Trophoblast cell (in vitro differentiated cells and primary cell): ENCODE measurements at regions not wholly inside any gene's neighbourhood (a gene's known extent, or its start where the extent isn't known, plus 50 kb on each side); places are given as distances from the start of the nearest gene placed in this dataset.
A peak's percentile ranks its signal among the peaks of the same experiment; 100 is the strongest.

ENCODE experiments used
- DNase-seq, 2 donors: peaks; one replicate each; pipeline ENCODE4 v3.0.0-alpha.2; 2016
- H2AFZ ChIP-seq: 2 replicates; pipeline ENCODE4 v1.6.1; 2013; ENCODE audit warnings: low read length, moderate library complexity, mild to moderate bottlenecking; ENCODE audit not compliant: insufficient read depth, poor library complexity
- H2AK5ac ChIP-seq: 2 replicates; pipeline ENCODE4 v1.6.1; 2013; ENCODE audit warnings: mild to moderate bottlenecking, low read length
- H2BK120ac ChIP-seq: 2 replicates; pipeline ENCODE4 v1.6.1; 2013; ENCODE audit warnings: low read length, mild to moderate bottlenecking, moderate library complexity; ENCODE audit not compliant: insufficient read depth, poor library complexity
- H2BK12ac ChIP-seq: 2 replicates; pipeline ENCODE4 v1.6.1; 2013; ENCODE audit warnings: mild to moderate bottlenecking, low read length, moderate library complexity
- H2BK5ac ChIP-seq: 2 replicates; pipeline ENCODE4 v1.6.1; 2013; ENCODE audit warnings: low read length, low read depth, moderate library complexity, mild to moderate bottlenecking; ENCODE audit not compliant: poor library complexity
- H3K14ac ChIP-seq: 2 replicates; pipeline ENCODE4 v1.6.1; 2013; ENCODE audit warnings: mild to moderate bottlenecking, low read length
- H3K18ac ChIP-seq: 2 replicates; pipeline ENCODE4 v1.6.1; 2013; ENCODE audit warnings: mild to moderate bottlenecking, low read length
- H3K23ac ChIP-seq: 2 replicates; pipeline ENCODE4 v1.6.1; 2013; ENCODE audit warnings: low read length
- H3K27ac ChIP-seq: 2 replicates; pipeline ENCODE4 v1.5.1; 2013; ENCODE audit warnings: low read depth, mild to moderate bottlenecking, inconsistent platforms, low read length, moderate library complexity
- H3K27me3 ChIP-seq: 2 replicates; pipeline ENCODE4 v1.6.1; 2013; ENCODE audit warnings: inconsistent platforms, mild to moderate bottlenecking, low read length, moderate library complexity; ENCODE audit not compliant: insufficient read depth
- H3K36me3 ChIP-seq, 2 experiments: 1 replicate in 1 of 2; 2 replicates in 1 of 2; pipeline ENCODE4 v1.6.1; 2013; ENCODE audit warnings: low read length in 2 of 2, mild to moderate bottlenecking in 2 of 2, moderate library complexity in 1 of 2; ENCODE audit not compliant: insufficient read depth in 2 of 2, control insufficient read depth in 1 of 2
- H3K4ac ChIP-seq: 2 replicates; pipeline ENCODE4 v1.6.1; 2013; ENCODE audit warnings: low read depth, mild to moderate bottlenecking, low read length, moderate library complexity
- H3K4me1 ChIP-seq, 2 experiments: 1 replicate in 1 of 2; 2 replicates in 1 of 2; pipeline ENCODE4 v1.6.1; 2013; ENCODE audit warnings: low read length in 2 of 2, mild to moderate bottlenecking in 2 of 2, moderate library complexity in 1 of 2; ENCODE audit not compliant: insufficient read depth in 2 of 2, control insufficient read depth in 1 of 2
- H3K4me2 ChIP-seq: 2 replicates; pipeline ENCODE4 v1.6.1; 2013; ENCODE audit warnings: inconsistent platforms, mild to moderate bottlenecking, low read length, moderate library complexity
- H3K4me3 ChIP-seq: 2 replicates; pipeline ENCODE4 v1.5.1; 2013; ENCODE audit warnings: mild to moderate bottlenecking, low read depth, low read length, inconsistent platforms
- H3K79me1 ChIP-seq: one replicate; pipeline ENCODE4 v1.6.1; 2013; ENCODE audit warnings: low read length
- H3K79me2 ChIP-seq: 2 replicates; pipeline ENCODE4 v1.6.1; 2013; ENCODE audit warnings: low read length, mild to moderate bottlenecking; ENCODE audit not compliant: control insufficient read depth, insufficient read depth, poor library complexity
- H3K9ac ChIP-seq: 2 replicates; pipeline ENCODE4 v1.6.1; 2013; ENCODE audit warnings: mild to moderate bottlenecking, low read length
- H3K9me3 ChIP-seq: 2 replicates; pipeline ENCODE4 v1.6.1; 2013; ENCODE audit warnings: low read depth, mild to moderate bottlenecking, control low read depth, inconsistent platforms, low read length; ENCODE audit not compliant: insufficient read depth
- H4K12ac ChIP-seq: 2 replicates; pipeline ENCODE4 v1.6.1; 2013; ENCODE audit warnings: low read depth, mild to moderate bottlenecking, low read length, moderate library complexity
- H4K8ac ChIP-seq: 2 replicates; pipeline ENCODE4 v1.6.1; 2013; ENCODE audit warnings: low read depth, mild to moderate bottlenecking, low read length, moderate library complexity
- H4K91ac ChIP-seq: one replicate; pipeline ENCODE4 v1.6.1; 2013; ENCODE audit warnings: low read depth, mild to moderate bottlenecking, low read length, moderate library complexity
- WGBS: extraction: QIAGEN DNeasy Blood & Tissue Kit; methylation state at CpG from one replicate; pipeline ENCODE4 v1.1.7; 2013; ENCODE audit warnings: missing lambda C conversion rate; ENCODE audit not compliant: insufficient read length, insufficient coverage; ENCODE audit errors: extremely low coverage; 5-methylcytosine and 5-hydroxymethylcytosine counted together

GRCh38 chr21:14871861-14872260 lies 192.9 kb downstream of the NRIP1 start:
- no peaks in the 10 kb centered on the region for H3K27me3 ChIP-seq
- H4K8ac ChIP-seq, result no peak overlapping the region
- peak overlapping the region; percentile 37 for H3K18ac ChIP-seq
- no peak overlapping the region for H3K23ac ChIP-seq
- no peaks in the 10 kb centered on the region for H3K79me2 ChIP-seq
- H3K4ac ChIP-seq, result no peak overlapping the region
- H2BK5ac ChIP-seq, result no peak overlapping the region
- H4K91ac ChIP-seq, result peak overlapping the region; percentile 19
- H3K4me1 ChIP-seq, result peaks cover 13 to 24% of the 10 kb centered on the region in 2 experiments
- no peak overlapping the region for H4K12ac ChIP-seq
- peak in 1 of 2 donors; percentile 53 for DNase-seq
- H3K9me3 ChIP-seq, result peaks cover 1% of the 10 kb centered on the region
- H2AFZ ChIP-seq, result no peak overlapping the region
- WGBS, result no CpG with 5 or more reads among the region's 4 CpGs
- no peaks in the 10 kb centered on the region for H3K36me3 ChIP-seq
- H3K79me1 ChIP-seq, result peaks cover 13% of the 10 kb centered on the region
- peak overlapping the region; percentile 39 for H2AK5ac ChIP-seq
- no peak overlapping the region for H3K4me2 ChIP-seq
- no peak overlapping the region for H2BK120ac ChIP-seq
- peak overlapping the region; percentile 37 for H2BK12ac ChIP-seq
- no peak overlapping the region for H3K27ac ChIP-seq
- no peak overlapping the region for H3K9ac ChIP-seq
- H3K4me3 ChIP-seq, result no peak overlapping the region
- no peak overlapping the region for H3K14ac ChIP-seq

- no peak overlapping the region for H3K14ac ChIP-seq
- no peaks in the 10 kb centered on the region for H3K79me2 ChIP-seq
- peak overlapping the region; percentile 64 for H3K27ac ChIP-seq
- no peak overlapping the region for H2AFZ ChIP-seq
- H4K8ac ChIP-seq, result no peak overlapping the region
- H2BK120ac ChIP-seq, result no peak overlapping the region
- H4K12ac ChIP-seq, result no peak overlapping the region
- no peak overlapping the region for H3K4me3 ChIP-seq
- H3K9ac ChIP-seq, result no peak overlapping the region
- no peaks in the 10 kb centered on the region for H3K36me3 ChIP-seq
- H3K4ac ChIP-seq, result no peak overlapping the region
- H3K79me1 ChIP-seq, result peaks cover 12% of the 10 kb centered on the region
- H3K4me2 ChIP-seq, result no peak overlapping the region
- H2BK12ac ChIP-seq, result no peak overlapping the region
- H3K4me1 ChIP-seq, result peaks cover 8 to 18% of the 10 kb centered on the region in 2 experiments
- no peak for DNase-seq
- H3K9me3 ChIP-seq, result peaks cover 1% of the 10 kb centered on the region
- WGBS, result no CpG with 5 or more reads among the region's 2 CpGs
- no peak overlapping the region for H3K23ac ChIP-seq
- no peak overlapping the region for H3K18ac ChIP-seq
- H2BK5ac ChIP-seq, result peak overlapping the region; percentile 27
- H4K91ac ChIP-seq, result no peak overlapping the region
- no peak overlapping the region for H2AK5ac ChIP-seq
- no peaks in the 10 kb centered on the region for H3K27me3 ChIP-seq
These were observed 194.0 kb downstream of the NRIP1 start for GRCh38 chr21:14870853-14871149.

- H3K14ac ChIP-seq, result no peak overlapping the region
- H3K79me2 ChIP-seq, result no peaks in the 10 kb centered on the region
- no peak overlapping the region for H3K18ac ChIP-seq
- H3K36me3 ChIP-seq, result no peaks in the 10 kb centered on the region
- peaks cover 7 to 15% of the 10 kb centered on the region in 2 experiments for H3K4me1 ChIP-seq
- H4K8ac ChIP-seq, result no peak overlapping the region
- H3K27ac ChIP-seq, result peak overlapping the region; percentile 64
- H2BK12ac ChIP-seq, result no peak overlapping the region
- H2AK5ac ChIP-seq, result no peak overlapping the region
- no CpG with 5 or more reads among the region's 5 CpGs for WGBS
- H3K4ac ChIP-seq, result no peak overlapping the region
- no peak overlapping the region for H3K9ac ChIP-seq
- no peak overlapping the region for H3K4me3 ChIP-seq
- peak overlapping the region; percentile 27 for H2BK5ac ChIP-seq
- no peaks in the 10 kb centered on the region for H3K27me3 ChIP-seq
- no peak overlapping the region for H2AFZ ChIP-seq
- peaks cover 1% of the 10 kb centered on the region for H3K9me3 ChIP-seq
- no peak overlapping the region for H3K23ac ChIP-seq
- H4K12ac ChIP-seq, result no peak overlapping the region
- H4K91ac ChIP-seq, result no peak overlapping the region
- H2BK120ac ChIP-seq, result no peak overlapping the region
- H3K79me1 ChIP-seq, result peaks cover 11% of the 10 kb centered on the region
- H3K4me2 ChIP-seq, result no peak overlapping the region
- DNase-seq, result peak in 1 of 2 donors; percentile 76
These were observed 194.6 kb downstream of the NRIP1 start for GRCh38 chr21:14869984-14870852.

- peak overlapping the region; percentile 82 for H2BK120ac ChIP-seq
- H2BK5ac ChIP-seq, result peak overlapping the region; percentile 83
- H3K14ac ChIP-seq, result peak overlapping the region; percentile 34
- no peak overlapping the region for H4K12ac ChIP-seq
- no peaks in the 10 kb centered on the region for H3K36me3 ChIP-seq
- peak overlapping the region; percentile 40 for H4K8ac ChIP-seq
- H3K23ac ChIP-seq, result no peak overlapping the region
- peak overlapping the region; percentile 57 for H4K91ac ChIP-seq
- peaks cover 10% of the 10 kb centered on the region for H3K79me1 ChIP-seq
- no peak overlapping the region for H3K27ac ChIP-seq
- DNase-seq, result peak in 1 of 2 donors; percentile 48
- H3K4me2 ChIP-seq, result no peak overlapping the region
- no peak overlapping the region for H2AFZ ChIP-seq
- no peaks in the 10 kb centered on the region for H3K27me3 ChIP-seq
- H3K9ac ChIP-seq, result no peak overlapping the region
- no peak overlapping the region for H3K4me3 ChIP-seq
- no peak overlapping the region for H3K18ac ChIP-seq
- H3K79me2 ChIP-seq, result no peaks in the 10 kb centered on the region
- WGBS, result no CpG with 5 or more reads among the region's 3 CpGs
- no peak overlapping the region for H3K4ac ChIP-seq
- H2AK5ac ChIP-seq, result peak overlapping the region; percentile 65
- no peaks in the 10 kb centered on the region for H3K9me3 ChIP-seq
- H3K4me1 ChIP-seq, result peaks cover 5 to 13% of the 10 kb centered on the region in 2 experiments
- H2BK12ac ChIP-seq, result peak overlapping the region; percentile 95
These were observed 197.7 kb downstream of the NRIP1 start for GRCh38 chr21:14866859-14867765.
